DMS53 treated with DMSO at 0.1 percent for 48 hours (cell line): ENCODE measurements at regions not wholly inside any gene's neighbourhood (a gene's known extent, or its start where the extent isn't known, plus 50 kb on each side); places are given as distances from the start of the nearest gene placed in this dataset.

ENCODE experiments used
- DNase-seq: peaks from one replicate; lab custom pipeline; 2025; ENCODE audit not compliant: unreplicated experiment; lab: John Stamatoyannopoulos, UW

GRCh38 chr2:215749092-215749957, 264.0 kb downstream of the MREG start:
- DNase-seq: no peak

GRCh38 chr2:215748446-215748845, 264.9 kb downstream of the MREG start:
- no peak for DNase-seq

- no peak for DNase-seq
Measured at GRCh38 chr2:215746887-215747615, 266.3 kb downstream of the MREG start.

- no peak for DNase-seq
Measured at GRCh38 chr2:215746226-215746886, 267.0 kb downstream of the MREG start.

- DNase-seq: no peak
Measured at GRCh38 chr2:215745331-215745730, 268.0 kb downstream of the MREG start.

GRCh38 chr2:215744514-215744913, 268.8 kb downstream of the MREG start:
- DNase-seq: no peak

GRCh38 chr2:215743066-215743465, 270.3 kb downstream of the MREG start:
- no peak for DNase-seq

GRCh38 chr2:215742021-215742420, 271.3 kb downstream of the MREG start:
- no peak for DNase-seq

GRCh38 chr2:215740071-215740470, 273.3 kb downstream of the MREG start:
- no peak for DNase-seq

GRCh38 chr2:215738351-215738750, 275.0 kb downstream of the MREG start:
- DNase-seq: no peak

- peak; percentile 1 for DNase-seq
Measured at GRCh38 chr2:215737477-215737876, 275.9 kb downstream of the MREG start.

- DNase-seq: no peak
Measured at GRCh38 chr2:215736653-215737290, 276.6 kb downstream of the MREG start.

GRCh38 chr2:215731108-215731658, 282.2 kb downstream of the MREG start:
- DNase-seq: no peak

- DNase-seq: no peak
Measured at GRCh38 chr2:215729985-215730620, 283.2 kb downstream of the MREG start.

GRCh38 chr2:215728504-215729065, 284.8 kb downstream of the MREG start:
- DNase-seq: no peak

- no peak for DNase-seq
Measured at GRCh38 chr2:215727507-215728503, 285.5 kb downstream of the MREG start.

- no peak for DNase-seq
Measured at GRCh38 chr2:215726070-215726469, 287.3 kb downstream of the MREG start.

- DNase-seq: no peak
Measured at GRCh38 chr2:215724146-215724545, 288.3 kb upstream of the FN1 start.

- no peak for DNase-seq
Measured at GRCh38 chr2:215723631-215724011, 287.8 kb upstream of the FN1 start.
